GM12865 (cell line): ENCODE measurements at regions not wholly inside any gene's neighbourhood (a gene's known extent, or its start where the extent isn't known, plus 50 kb on each side); places are given as distances from the start of the nearest gene placed in this dataset.
"Not testable (repeated sequence)": the region's sequence is repeated elsewhere in the genome, so short reads cannot be mapped to it uniquely, and the experiment has no call there.

Source experiments
- DNase-seq: peaks from one replicate; pipeline ENCODE4 v3.0.0; 2010; ENCODE audit warnings: low read depth
- H3K4me3 ChIP-seq: 2 replicates; pipeline ENCODE4 v1.5.1; 2011; ENCODE audit warnings: mild to moderate bottlenecking, low read depth, low read length, control low read depth
- CTCF ChIP-seq: IDR thresholded peaks from 2 replicates; pipeline ENCODE4 v1.5.1; 2011; ENCODE audit warnings: low read length, control low read depth, low read depth, inconsistent platforms; ENCODE audit not compliant: insufficient read depth; ENCODE audit errors: missing control alignments

- no peak for DNase-seq
- H3K4me3 ChIP-seq: no peak overlapping the region
- TF ChIP-seq CTCF: no peak
Observed at GRCh38 chr4:11966782-11967181, 538.1 kb upstream of the HS3ST1 start.

GRCh38 chr4:11954093-11954492 lies 525.4 kb upstream of the HS3ST1 start:
- no peak for TF ChIP-seq CTCF
- DNase-seq: no peak

GRCh38 chr4:11949355-11949754 lies 520.7 kb upstream of the HS3ST1 start:
- TF ChIP-seq CTCF: no peak
- H3K4me3 ChIP-seq: no peak overlapping the region
- no peak for DNase-seq

More at GRCh38 chr4:11954093-11954492, 525.4 kb upstream of the HS3ST1 start:
- no peak overlapping the region for H3K4me3 ChIP-seq

- DNase-seq, H3K4me3 ChIP-seq: not testable (repeated sequence)
Observed at GRCh38 chr4:11947629-11948028, 518.9 kb upstream of the HS3ST1 start.

- no peak overlapping the region for H3K4me3 ChIP-seq
- DNase-seq: no peak
- no peak for TF ChIP-seq CTCF
Observed at GRCh38 chr4:11937941-11938340, 509.2 kb upstream of the HS3ST1 start.

- DNase-seq: no peak
- no peak for TF ChIP-seq CTCF
- no peak overlapping the region for H3K4me3 ChIP-seq
Observed at GRCh38 chr4:11931266-11931820, 502.6 kb upstream of the HS3ST1 start.

GRCh38 chr4:11929080-11929479 lies 500.4 kb upstream of the HS3ST1 start:
- no peak overlapping the region for H3K4me3 ChIP-seq
- TF ChIP-seq CTCF: no peak
- no peak for DNase-seq
